ENCODE measurements at regions not wholly inside any gene's neighbourhood (a gene's known extent, or its start where the extent isn't known, plus 50 kb on each side); places are given as distances from the start of the nearest gene placed in this dataset.

DNA sequence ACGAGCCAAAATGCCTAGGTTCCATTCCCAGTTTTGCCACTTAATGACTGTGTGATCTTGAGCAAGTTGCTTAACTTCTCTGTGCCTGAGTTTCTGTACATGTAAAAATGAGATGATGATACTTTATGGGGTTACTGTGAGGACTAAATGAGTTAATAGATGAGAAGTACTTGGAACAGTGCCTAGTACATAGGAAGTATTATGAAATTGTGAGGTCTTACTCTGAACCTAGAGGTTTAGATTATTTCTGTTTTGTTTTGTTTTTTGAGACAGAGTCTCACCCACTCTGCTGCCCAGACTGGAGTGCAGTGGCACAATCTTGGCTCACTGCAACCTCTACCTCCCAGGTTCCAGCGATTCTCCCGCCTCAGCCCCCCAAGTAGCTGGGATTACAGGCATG is 227.0 kb upstream of the POU2AF2 start:
- TF ChIP-seq, protein P1, sequence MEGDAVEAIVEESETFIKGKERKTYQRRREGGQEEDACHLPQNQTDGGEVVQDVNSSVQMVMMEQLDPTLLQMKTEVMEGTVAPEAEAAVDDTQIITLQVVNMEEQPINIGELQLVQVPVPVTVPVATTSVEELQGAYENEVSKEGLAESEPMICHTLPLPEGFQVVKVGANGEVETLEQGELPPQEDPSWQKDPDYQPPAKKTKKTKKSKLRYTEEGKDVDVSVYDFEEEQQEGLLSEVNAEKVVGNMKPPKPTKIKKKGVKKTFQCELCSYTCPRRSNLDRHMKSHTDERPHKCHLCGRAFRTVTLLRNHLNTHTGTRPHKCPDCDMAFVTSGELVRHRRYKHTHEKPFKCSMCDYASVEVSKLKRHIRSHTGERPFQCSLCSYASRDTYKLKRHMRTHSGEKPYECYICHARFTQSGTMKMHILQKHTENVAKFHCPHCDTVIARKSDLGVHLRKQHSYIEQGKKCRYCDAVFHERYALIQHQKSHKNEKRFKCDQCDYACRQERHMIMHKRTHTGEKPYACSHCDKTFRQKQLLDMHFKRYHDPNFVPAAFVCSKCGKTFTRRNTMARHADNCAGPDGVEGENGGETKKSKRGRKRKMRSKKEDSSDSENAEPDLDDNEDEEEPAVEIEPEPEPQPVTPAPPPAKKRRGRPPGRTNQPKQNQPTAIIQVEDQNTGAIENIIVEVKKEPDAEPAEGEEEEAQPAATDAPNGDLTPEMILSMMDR (IDR thresholded peaks at IDR 0.05), result no peak
- no peak for TF ChIP-seq POLR2A (IDR thresholded peaks at IDR 0.05)

Measured in thyroid gland (tissue), 4 donors.